ENCODE measurements at regions not wholly inside any gene's neighbourhood (a gene's known extent, or its start where the extent isn't known, plus 50 kb on each side); places are given as distances from the start of the nearest gene placed in this dataset.
"Not testable (repeated sequence)": the region's sequence is repeated elsewhere in the genome, so short reads cannot be mapped to it uniquely, and the experiment has no call there.

DNA sequence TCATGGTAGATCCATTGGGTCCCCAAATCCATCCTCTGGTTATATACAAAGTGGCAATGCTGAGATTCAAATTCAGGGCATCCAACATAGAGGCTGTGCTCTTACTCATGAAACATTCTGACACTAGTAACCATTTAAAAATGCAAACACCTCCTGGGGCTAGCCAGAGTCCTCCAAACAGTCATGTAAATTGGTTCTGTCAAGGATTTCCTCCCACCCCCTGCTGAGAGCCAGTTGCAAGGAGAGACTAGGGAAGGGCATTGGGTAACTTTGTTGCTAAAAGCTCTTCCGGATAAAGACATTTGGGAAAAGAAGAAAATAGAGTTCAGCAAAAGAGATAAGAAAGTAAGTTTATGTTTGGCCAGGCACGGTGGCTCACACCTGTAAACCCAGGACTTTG, 58.3 kb downstream of the ART5 start:
- not testable (repeated sequence) for DNase-seq

- DNase-seq = not testable (repeated sequence)
Measured at GRCh38 chr11:3581389-3581725, 60.4 kb downstream of the ART5 start.

GRCh38 chr11:3580487-3581388, 61.1 kb downstream of the ART5 start:
- DNase-seq = peak; percentile 70

- not testable (repeated sequence) for DNase-seq
Measured at GRCh38 chr11:3579600-3580459, 62.0 kb downstream of the ART5 start.

- DNase-seq = not testable (repeated sequence)
Measured at GRCh38 chr11:3576066-3576604, 65.7 kb downstream of the ART5 start.

- not testable (repeated sequence) for DNase-seq
Measured at GRCh38 chr11:3572976-3573647, 68.7 kb downstream of the ART5 start.

GRCh38 chr11:3571752-3572151, 70.0 kb downstream of the ART5 start:
- not testable (repeated sequence) for DNase-seq

GRCh38 chr11:3565838-3566237, 76.0 kb downstream of the ART5 start:
- not testable (repeated sequence) for DNase-seq

DNA sequence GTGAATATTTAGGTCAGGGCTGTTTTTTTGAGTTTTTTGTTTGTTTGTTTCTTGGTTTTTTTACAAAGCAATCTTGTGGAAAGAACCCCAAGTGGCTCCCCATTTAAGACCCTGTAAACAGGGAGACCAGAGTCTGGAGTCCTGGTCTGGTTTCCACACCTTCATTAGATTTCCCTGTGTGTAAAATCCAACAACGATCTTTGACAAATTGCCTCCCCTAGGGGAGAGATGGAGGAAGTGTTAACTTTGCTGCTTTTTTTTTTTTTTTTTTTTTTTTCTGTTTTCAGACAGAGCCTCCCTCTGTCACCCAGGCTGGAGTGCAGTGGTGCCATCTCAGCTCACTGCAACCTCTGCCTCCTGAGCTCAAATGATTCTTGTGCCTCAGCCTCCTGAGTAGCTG, 77.4 kb downstream of the ART5 start:
- DNase-seq = not testable (repeated sequence)

GRCh38 chr11:3554621-3555020, 87.2 kb downstream of the ART5 start:
- not testable (repeated sequence) for DNase-seq

DNA sequence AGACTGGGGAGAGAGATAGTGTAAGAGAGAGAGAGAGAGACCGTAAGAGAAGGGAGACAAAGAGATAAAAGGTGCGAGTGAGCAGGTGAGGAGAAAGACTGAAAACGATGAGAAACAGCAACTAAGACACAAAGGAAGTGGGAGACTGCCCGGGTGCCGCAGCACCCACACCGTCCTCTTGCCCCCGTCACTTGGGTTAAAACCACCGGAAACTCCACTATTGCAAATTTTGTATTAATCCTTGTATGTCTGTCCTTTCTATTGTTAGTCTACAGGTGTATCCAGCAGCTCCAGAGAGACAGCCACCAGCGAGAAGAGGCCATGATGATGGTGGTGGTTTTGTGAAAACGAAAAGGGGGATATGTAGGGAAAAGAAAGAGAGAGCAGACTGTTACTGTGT, 96.8 kb downstream of the ART5 start:
- DNase-seq = not testable (repeated sequence)

DNA sequence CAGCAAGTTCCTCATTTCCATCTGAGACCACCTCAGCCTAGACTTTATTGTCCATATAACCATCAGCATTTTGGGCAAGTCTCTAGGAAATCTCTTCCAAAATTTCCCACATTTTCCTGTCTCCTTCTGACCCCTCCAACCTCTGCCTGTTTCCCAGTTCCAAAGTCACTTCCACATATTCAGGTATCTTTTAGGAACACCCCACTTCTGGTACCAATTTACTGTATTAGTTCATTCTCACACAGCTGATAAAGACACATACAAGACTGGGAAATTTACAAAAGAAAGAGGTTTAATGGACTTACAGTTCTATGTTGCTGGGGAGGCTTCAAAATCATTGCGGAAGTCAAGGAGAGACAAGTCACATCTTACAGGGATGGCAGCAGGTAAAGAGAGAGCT, 103.6 kb downstream of the ART5 start:
- not testable (repeated sequence) for DNase-seq

DNA sequence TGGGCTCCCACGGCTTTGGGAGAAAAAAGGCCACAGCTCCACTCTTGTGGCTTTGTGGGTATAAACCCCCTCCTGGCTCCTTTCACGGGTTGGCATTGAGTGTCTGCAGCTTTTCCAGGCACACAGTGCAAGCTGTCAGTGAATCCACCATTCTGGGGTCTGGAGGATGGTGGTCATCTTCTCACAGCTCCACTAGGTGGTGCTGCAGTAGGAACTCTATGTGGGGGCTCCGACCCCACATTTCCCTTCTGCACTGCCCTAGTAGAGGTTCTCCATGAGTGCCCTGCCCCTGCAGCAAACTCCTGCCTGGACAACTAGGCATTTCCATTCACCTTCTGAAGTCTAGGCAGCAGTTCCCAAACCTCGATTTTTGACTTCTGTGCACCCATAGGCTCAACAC, 104.5 kb downstream of the ART5 start:
- not testable (repeated sequence) for DNase-seq

GRCh38 chr11:3532958-3533357, 108.8 kb downstream of the ART5 start:
- DNase-seq = not testable (repeated sequence)

DNA sequence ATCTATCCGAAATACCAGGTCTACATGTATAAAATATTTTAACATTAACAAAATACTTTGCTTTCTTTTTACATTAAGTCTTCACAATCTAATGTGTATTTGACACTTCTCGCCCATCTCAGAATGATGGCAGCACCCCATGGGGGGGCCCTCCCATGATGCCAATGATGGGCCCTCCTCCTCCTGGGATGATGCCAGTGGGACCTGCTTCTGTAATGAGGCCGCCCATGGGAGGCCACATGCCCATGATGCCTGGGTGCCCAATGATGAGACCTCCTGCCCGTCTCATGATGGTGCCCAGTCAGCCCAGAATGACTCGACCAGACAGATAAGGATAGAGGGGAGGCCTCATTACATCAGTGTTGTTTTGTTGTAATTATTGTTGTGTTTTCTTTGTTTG, 110.5 kb downstream of the ART5 start:
- not testable (repeated sequence) for DNase-seq

- DNase-seq = not testable (repeated sequence)
Measured at GRCh38 chr11:3523567-3523966, 118.2 kb downstream of the ART5 start.

GRCh38 chr11:3520905-3521304, 120.9 kb downstream of the ART5 start:
- DNase-seq = not testable (repeated sequence)

DNA sequence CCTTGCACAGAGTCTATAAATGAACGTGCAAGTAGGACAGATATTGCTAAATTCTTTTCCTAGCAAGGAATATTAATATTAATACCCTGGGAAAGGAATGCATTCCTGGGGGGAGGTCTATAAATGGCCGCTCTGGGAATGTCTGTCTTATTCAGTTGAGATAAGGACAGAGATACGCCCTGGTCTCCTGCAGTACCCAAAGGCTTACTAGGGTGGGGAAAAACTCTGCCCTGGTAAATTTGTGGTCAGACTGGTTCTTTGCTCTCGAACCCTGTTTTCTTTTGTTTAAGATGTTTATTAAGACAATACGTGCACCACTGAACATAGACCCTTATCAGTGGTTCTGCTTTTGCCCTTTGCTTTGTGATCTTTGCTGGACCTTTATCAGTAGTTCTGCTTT, 122.0 kb downstream of the ART5 start:
- not testable (repeated sequence) for DNase-seq

DNA sequence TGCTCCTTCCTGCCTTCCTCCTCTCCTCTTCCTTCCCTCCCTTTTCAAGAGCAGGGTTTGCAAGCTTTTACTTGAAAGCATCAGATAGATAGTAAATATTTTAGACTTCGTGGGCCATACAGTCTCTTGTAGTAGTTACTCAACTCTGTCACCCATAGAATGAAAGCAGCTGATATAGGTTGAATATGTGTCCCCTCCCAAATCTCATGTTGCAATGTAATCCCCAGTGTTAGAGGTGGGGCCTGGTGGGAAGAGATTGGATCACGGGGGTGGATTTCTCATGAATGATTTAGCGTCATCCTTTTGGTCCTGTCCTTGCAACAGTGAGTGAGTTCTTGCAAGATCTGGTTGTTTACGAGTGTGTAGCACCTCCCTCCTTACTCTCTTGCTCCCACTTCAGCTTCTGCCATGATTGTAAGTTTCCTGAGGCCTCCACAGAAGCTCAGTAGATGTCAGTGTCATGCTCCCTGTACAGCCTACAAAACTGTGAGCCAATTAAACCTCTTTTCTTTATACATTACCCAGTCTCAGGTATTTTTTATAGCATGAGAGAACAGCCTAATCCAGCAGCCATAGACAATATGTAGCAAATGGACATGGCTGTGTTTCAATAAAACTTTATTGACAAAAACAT, 124.7 kb downstream of the ART5 start:
- not testable (repeated sequence) for DNase-seq

DNA sequence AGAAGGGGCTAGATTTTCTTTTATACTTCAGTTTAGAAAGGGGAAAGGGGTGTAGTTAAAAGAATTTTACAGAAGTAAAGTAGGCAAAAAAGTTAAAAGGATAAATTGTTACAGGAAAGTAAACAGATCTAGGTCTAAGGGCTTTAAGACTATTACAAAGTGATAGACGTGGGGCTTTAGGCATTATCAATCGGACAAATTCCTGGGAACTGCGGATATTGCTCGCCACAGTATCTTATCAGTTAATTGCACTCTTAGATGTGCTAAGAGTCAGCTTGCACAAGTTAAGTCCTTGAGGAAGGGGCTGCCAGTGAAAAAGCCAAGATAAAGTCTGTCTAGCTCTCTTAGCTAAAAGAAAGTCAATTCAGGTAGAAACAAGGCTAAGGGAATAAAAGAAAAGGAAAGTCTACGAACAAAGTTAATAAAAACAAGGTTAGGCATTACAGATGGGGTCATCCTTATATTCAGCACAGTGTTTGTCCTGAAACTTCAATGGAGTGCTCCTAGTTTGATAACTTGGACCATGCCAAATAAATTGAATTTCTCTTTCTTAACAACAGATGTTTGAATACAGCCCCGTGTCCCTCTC, 125.4 kb downstream of the ART5 start:
- not testable (repeated sequence) for DNase-seq

GRCh38 chr11:3514635-3515424, 127.0 kb downstream of the ART5 start:
- not testable (repeated sequence) for DNase-seq
